Right atrium auricular region (tissue), 2 donors: ENCODE measurements at regions not wholly inside any gene's neighbourhood (a gene's known extent, or its start where the extent isn't known, plus 50 kb on each side); places are given as distances from the start of the nearest gene placed in this dataset.

Experiments used
- DNase-seq: peaks from one replicate; pipeline ENCODE4 v3.0.0-alpha.2; 2019; ENCODE audit warnings: low spot score
- H3K27ac ChIP-seq, 2 donors: fragments of 200-600 bp; sonication (generic); 1 replicate in 1 of 2; 2 replicates in 1 of 2; pipeline ENCODE4 v1.5.1; 2016 to 2019
- H3K27me3 ChIP-seq, 2 donors: fragments of 200-600 bp; sonication (generic); one replicate each; pipeline versions ENCODE4 v1.5.1 to v1.6.0; 2017 to 2019
- H3K36me3 ChIP-seq: fragments of 200-600 bp; sonication (generic); one replicate; pipeline ENCODE4 v1.5.1; 2016
- H3K4me1 ChIP-seq, 2 donors: fragments of 200-600 bp; sonication (generic); one replicate each; pipeline versions ENCODE4 v1.5.1 to v1.6.0; 2017 to 2019
- H3K4me3 ChIP-seq, 2 donors: fragments of 200-600 bp; sonication (generic); 1 replicate in 1 of 2; 2 replicates in 1 of 2; pipeline ENCODE4 v1.5.1; 2017 to 2019; ENCODE audit warnings: mild to moderate bottlenecking in 1 of 2, moderate library complexity in 1 of 2
- H3K9me3 ChIP-seq, 2 donors: fragments of 200-600 bp; sonication (generic); one replicate each; pipeline ENCODE4 v1.5.1; 2019
- CTCF ChIP-seq, 2 donors: fragments of 200-600 bp; sonication (generic); IDR thresholded peaks; one replicate each; pipeline ENCODE4 v1.5.1; 2019; ENCODE audit warnings: antibody characterized with exemption in 2 of 2

GRCh38 chr13:59584761-59585670 lies 578.7 kb downstream of the DIAPH3 start:
- no peak for TF ChIP-seq CTCF (IDR thresholded peaks at IDR 0.05)
- no peak for DNase-seq
- H3K36me3 ChIP-seq = no peaks in the 10 kb centered on the region

GRCh38 chr13:59587030-59587429 lies 576.7 kb downstream of the DIAPH3 start:
- Histone ChIP-seq H3K27me3 (no peaks in the 10 kb centered on the region), H3K27ac (no peak overlapping the region), H3K36me3 (no peaks in the 10 kb centered on the region), H3K4me3 (no peak overlapping the region), H3K4me1 (no peaks in the 10 kb centered on the region), H3K9me3 (no peaks in the 10 kb centered on the region)
- no peak for TF ChIP-seq CTCF (IDR thresholded peaks at IDR 0.05)
- DNase-seq = no peak

More at GRCh38 chr13:59584761-59585670, 578.7 kb downstream of the DIAPH3 start:
- Histone ChIP-seq H3K9me3 (no peaks in the 10 kb centered on the region), H3K4me1 (no peaks in the 10 kb centered on the region), H3K27me3 (no peaks in the 10 kb centered on the region), H3K4me3 (no peak overlapping the region), H3K27ac (no peak overlapping the region)

- no peak for DNase-seq
- no peak overlapping the region for H3K27ac ChIP-seq
- H3K27me3 ChIP-seq = no peaks in the 10 kb centered on the region
- TF ChIP-seq CTCF (IDR thresholded peaks at IDR 0.05) = no peak
- no peaks in the 10 kb centered on the region for H3K9me3 ChIP-seq
- no peaks in the 10 kb centered on the region for H3K4me1 ChIP-seq
- H3K4me3 ChIP-seq = no peak overlapping the region
- H3K36me3 ChIP-seq = no peaks in the 10 kb centered on the region
Observed at GRCh38 chr13:59587971-59588716, 575.6 kb downstream of the DIAPH3 start.

GRCh38 chr13:59588717-59589067 lies 575.0 kb downstream of the DIAPH3 start:
- Histone ChIP-seq H3K4me3 (no peak overlapping the region), H3K9me3 (no peaks in the 10 kb centered on the region), H3K27me3 (no peaks in the 10 kb centered on the region), H3K27ac (no peak overlapping the region), H3K4me1 (no peaks in the 10 kb centered on the region), H3K36me3 (no peaks in the 10 kb centered on the region)
- TF ChIP-seq CTCF (IDR thresholded peaks at IDR 0.05) = no peak
- DNase-seq = no peak

GRCh38 chr13:59601993-59602392 lies 561.7 kb downstream of the DIAPH3 start:
- no peaks in the 10 kb centered on the region for H3K27me3 ChIP-seq
- no peak for DNase-seq
- no peak overlapping the region for H3K4me3 ChIP-seq
- no peak overlapping the region for H3K27ac ChIP-seq
- no peak for TF ChIP-seq CTCF (IDR thresholded peaks at IDR 0.05)
- no peaks in the 10 kb centered on the region for H3K4me1 ChIP-seq
- H3K36me3 ChIP-seq = no peaks in the 10 kb centered on the region
- H3K9me3 ChIP-seq = peaks cover 0 to 19% of the 10 kb centered on the region in 2 donors
